GM21367 (cell line): ENCODE measurements at regions not wholly inside any gene's neighbourhood (a gene's known extent, or its start where the extent isn't known, plus 50 kb on each side); places are given as distances from the start of the nearest gene placed in this dataset.

ENCODE experiments used
- ATAC-seq: cut with Tn5 transposase; IDR thresholded peaks from one replicate; pipeline ENCODE4 v1.9.1; 2021; ENCODE audit not compliant: unreplicated experiment

GRCh38 chr2:45180779-45181178, 171.5 kb upstream of the SIX2 start:
- ATAC-seq: no peak

DNA sequence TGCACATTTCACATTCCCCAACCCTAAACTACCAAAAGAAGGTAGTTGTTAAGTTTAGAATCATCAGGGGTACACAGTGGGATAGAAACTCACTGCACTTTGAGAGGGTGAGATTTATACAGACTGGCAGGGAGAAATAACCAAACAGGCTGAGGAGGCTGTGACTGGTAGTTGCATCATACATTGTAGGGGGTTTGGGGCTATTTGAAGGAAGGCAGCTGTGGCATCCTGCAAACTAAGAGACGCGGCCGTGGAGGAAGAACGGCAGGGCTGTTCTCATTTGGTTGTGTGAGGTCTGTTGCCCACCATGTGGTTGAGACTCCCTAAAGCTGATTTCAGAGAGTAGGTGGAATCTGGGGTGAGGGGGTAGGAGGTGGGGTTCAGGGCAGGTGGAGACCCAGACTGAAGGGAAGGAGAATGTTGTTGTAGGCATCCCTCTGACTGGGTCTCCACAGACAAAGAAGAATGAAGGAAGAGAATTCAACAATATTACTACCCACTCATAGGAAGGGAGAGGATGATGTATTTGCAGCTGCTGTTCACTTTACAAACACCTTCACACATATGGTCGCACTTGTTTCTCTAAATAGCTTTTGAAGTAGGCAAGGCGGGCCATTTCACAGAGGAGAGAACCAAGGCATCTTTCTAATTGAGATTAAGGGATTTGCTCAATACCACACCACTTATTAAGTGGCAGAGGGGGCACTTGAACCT, 170.9 kb upstream of the SIX2 start:
- no peak for ATAC-seq

- ATAC-seq: no peak
These were observed 169.6 kb upstream of the SIX2 start for GRCh38 chr2:45178854-45179253.

- ATAC-seq: no peak
These were observed 169.1 kb upstream of the SIX2 start for GRCh38 chr2:45178359-45178758.

- no peak for ATAC-seq
These were observed 168.6 kb upstream of the SIX2 start for GRCh38 chr2:45177870-45178269.

DNA sequence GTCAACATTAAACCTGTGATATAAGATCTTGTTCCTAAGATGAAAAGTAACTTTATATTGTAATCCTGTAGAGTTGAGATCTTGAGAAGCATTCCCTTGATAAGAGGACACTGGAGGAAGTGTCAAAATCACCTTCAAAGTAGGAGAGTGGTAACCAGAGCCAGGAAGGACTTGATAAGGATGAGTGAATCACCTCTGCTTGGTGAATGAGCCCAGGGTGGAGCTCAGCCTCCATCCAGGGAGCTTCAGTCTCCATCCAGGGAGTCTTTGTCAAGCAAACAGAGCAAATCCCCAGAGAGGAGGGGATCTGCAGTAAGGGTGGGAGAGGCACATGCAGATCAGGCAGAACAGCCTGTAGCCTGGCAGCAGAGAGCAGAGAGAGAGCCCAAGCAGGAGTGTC, 167.1 kb upstream of the SIX2 start:
- no peak for ATAC-seq

DNA sequence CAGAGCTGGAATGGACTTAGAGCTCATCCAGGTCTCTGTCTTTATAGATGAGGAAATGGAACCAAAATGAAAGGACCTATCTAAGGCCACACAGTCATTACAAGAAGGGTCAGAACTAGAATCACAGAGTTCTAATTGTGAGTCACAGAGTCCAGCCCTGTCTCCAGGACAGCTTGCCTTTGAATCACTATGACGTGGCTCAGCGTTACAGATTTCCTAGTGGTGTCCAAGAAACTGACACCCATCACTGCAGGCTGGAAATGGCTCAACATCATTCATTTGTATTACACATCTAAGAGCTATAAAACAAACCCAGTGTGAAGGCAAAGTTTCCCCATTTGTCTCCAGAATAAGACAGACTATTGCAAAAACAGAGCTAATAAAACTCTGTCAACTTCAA, 164.3 kb upstream of the SIX2 start:
- ATAC-seq: no peak

GRCh38 chr2:45172760-45173392, 163.6 kb upstream of the SIX2 start:
- ATAC-seq: no peak

DNA sequence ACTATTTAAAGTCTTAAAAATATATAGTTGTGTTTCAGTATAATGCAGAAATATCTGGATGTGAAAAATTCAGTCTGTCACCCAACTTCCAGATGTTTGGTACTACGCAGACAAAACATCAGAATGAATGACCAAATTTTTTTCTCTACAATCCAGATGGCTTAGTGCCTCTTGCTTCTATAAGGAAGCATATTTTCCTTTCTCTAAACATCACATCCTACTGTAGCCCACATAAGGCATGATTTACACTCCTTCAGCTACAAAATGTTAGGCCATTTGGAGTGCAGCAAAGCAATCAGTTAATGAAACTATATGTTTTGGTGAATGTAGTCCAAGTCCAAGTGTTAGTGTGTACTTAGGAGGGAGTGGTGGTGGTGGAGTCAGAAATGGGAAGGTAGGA, 162.9 kb upstream of the SIX2 start:
- ATAC-seq: no peak

GRCh38 chr2:45171136-45171501, 161.9 kb upstream of the SIX2 start:
- ATAC-seq: no peak

DNA sequence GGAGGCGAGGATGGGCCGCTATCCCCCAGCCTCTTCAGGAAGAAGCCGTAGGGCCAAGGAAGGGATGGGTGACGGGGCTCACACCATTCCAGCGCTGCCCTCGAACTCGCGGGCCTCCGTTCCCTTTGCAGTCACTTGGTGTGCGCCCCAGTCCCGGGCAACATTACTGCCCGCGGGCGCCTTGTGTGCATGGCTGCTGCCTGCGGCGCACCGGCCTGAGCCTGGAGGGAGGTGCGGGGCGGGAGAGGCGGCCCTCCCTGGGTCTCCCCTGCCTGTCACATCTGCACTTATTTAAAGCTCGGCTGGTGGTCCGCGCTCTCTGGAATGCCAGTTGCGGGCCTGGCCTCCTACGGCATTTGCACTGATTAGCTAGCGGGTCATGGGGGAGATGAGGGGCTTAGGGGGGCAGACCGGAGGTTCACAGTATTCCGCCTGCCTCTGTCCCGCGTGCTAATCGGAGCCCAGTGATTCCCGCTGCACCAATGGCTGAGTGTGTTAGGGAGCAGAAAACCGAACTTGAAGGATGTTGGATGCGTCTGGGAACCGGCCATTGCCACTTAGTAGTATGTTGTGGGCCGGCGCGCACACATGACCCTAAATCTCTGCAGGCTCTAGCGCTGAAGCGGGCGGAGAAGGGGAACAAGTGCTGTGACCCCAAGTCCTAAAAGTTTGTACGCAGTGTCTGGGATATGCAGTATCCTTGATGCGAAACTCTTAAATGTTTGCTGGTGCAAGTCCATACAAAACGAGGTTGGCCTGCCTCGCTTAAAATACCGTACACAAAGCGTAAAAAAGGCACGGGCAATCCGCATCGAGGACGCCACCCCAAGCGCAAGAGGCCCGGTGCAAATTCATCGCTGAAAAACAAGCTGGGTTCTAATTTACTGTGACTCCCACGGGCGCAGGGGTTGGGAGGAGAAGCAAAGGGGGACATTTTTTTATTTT, 161.2 kb upstream of the SIX2 start:
- ATAC-seq: no peak

DNA sequence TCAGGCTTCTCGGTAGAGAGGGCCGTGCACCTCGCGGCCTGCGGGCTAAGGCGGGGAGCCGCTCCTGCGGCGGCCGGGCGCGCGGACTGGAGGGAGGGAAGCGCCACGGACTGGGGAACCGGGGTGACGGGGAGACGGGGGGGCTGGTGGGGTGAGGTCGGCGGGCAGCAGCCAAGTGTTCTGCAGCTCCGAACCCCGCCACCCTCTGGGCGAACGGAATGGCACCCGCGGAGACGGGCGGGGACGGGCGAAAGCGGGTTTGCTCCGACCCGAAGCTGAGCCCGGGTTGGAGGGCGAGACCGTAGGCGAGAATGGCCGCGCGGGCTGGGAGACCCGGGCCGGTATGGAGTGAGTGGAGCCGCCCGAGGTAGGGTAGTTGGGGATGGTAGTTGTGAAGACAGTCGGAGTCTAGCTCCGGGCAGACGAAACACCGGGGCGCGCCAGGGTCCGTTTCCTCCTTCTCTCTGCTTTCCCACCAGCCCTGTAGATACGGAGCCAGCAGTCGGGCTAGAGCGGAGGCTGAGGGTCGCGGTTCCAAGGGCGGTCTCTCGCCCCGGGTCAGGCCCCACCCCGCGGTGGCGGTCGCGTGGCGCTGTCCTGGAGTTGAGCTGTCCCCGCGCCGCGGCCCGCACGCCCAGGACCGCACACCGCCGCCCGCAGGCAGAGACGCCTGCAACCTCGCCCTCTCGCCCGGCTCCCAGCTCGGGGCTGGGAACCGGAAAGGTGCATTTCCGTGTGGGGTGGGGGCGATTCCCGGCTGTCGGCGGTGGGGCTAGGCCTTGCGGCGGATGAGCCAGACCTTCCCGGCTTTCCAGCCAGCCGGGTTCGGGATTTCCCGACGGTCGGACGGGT, 160.3 kb upstream of the SIX2 start:
- ATAC-seq: no peak

DNA sequence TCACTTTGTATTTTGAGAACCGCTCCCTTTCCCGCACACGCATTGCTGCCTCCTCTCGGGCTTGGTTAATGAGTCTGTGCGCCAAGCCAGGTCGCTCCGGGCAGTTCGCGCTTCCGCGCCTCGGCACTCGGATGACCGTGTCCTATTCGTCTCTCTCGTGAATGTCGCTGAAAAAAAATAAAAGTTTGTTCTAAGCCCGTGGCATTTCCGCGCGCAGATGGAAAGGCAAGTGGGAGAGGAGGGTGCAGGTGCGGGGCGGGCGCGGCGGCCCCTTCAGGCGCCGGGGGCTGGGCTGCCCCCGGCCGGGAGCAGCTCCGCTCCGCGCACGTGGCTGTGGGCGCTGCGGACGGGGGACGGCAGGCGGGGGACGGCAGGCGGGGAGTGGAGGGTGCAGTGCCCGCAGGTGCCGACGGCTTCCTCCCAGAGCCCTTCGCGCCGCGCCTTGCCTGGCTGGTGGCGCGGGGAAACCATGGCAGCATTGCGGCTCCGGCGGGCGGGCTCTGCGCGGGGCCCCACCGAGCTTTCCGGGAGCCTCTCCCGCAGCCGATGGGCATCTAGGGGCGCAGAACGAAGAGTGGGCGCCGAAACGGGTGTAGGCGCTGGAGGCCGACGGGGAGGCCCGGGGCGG, 159.6 kb upstream of the SIX2 start:
- no peak for ATAC-seq

DNA sequence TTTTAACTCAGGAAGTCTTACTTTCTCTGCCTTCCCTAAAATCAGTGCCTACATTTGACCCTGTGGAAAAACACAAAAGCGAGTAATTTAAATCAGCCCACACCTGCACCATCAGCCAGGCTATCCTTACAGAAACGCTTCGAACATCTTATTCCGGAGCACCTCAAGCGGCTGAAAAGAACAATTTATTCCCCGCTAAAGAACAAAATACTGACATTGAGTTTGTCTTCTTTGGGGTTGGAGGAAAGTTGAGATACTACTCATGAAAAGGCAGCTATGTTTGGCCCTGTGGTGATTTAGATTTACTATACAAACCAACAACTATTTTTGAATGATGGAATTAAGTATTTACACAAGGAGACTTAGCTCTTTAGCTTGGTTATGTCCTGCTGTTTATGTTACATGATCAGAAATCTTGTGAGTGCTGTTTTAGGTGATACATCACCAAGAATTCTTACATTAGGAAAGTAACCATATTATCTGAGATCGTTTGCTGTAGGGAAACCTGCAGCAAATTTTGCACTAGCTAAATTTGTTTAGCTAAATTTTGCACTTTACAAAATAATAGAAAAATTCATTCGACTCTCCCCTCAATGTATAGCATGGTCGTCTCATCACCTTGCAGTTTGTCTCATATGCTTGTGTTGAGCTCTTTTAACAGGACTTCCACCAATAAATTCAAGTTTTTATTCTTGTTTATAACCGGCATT, 158.8 kb upstream of the SIX2 start:
- no peak for ATAC-seq

DNA sequence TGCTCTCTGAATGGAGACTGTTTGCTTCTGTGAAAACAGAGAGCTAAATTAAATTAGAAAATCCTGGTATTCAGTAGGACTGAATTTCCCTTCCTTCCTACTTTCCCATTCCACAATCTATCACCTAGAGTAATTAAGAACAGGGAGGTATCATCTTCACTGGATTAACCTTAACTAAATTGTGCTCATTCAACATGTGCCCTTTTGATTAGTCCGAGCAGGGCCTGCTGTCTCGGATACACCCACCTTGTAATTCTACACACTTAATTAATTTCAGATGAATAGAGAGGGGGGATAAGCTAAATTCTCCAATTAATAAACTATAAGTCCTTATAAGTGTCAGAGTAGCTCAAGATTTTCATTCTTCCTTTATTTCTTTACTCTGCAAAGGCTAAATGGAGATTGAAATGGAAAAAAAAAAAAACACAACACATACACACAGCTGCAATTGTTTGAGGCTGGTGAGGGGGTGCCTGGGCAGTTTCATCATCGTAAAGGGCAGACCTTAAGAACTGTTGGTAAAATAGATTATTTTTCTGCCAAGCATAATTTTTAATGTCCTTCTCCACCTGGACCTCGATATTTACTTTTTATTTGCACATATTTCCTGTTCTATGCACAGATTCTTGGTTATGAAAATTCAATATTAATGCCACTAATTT, 157.1 kb upstream of the SIX2 start:
- no peak for ATAC-seq

DNA sequence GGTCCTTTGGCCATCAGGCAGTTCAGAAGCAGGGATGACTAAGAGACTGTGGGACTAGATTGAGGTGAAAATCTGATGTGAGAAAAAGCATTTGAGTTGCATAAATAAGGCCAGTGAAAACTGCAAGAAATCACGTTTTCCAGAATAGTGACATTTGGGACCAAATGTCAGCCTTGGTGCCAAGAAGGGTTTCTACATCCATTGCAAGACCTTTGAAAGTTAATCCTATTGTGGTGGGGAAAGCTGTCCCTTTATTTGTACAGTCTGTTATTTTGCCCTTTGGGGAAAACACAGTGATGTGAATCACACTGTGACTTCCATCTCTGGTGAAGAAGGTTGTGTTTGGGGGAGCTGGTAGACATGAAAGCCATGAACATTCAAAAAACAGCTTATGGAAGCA, 153.5 kb upstream of the SIX2 start:
- no peak for ATAC-seq

DNA sequence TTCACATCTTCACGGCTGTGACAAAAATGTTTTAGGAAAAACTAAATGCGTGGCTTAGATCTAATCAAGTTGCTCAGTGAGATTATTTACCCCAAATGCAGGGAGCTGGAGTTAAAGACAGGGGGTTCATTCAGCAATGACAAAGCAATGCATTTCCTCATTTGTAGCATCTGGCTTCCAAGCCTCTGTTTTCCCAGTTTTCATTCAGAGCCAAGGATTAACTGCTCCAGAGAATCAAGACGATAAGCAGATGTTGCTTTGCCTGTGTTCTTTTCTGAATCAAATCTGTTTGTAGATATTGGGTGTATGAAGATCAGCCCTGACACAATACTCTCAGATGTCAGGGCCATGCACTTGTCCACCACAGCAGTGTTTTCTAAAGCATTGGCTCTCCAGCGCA, 147.4 kb upstream of the SIX2 start:
- no peak for ATAC-seq

GRCh38 chr2:45154606-45155155, 145.4 kb upstream of the SIX2 start:
- ATAC-seq: no peak

DNA sequence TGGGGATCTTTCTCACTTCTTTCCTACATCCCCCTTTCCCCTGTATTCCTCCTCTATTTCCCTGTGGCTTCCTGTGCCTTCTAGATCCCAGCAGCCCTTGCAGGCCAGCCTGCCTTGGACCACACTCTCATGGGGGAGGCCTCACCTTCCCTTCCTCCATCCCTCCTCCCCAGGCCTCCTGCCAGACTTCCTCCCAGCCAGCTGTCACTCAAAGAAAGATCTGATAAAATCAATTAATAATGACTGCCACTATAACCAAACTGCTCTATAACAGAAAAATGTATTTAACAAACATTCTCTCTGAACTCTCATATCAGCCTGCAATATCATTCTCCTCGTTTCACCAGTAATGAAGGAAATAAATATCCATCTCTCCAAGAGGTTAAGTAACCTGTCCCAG, 144.9 kb upstream of the SIX2 start:
- ATAC-seq: no peak
